Omental fat pad (tissue), 3 donors: ENCODE measurements at regions not wholly inside any gene's neighbourhood (a gene's known extent, or its start where the extent isn't known, plus 50 kb on each side); places are given as distances from the start of the nearest gene placed in this dataset.

Experiments used
- ATAC-seq: fragments of 150-250 bp; one replicate; pipeline ENCODE4 v1.9.1; 2016; ENCODE audit warnings: mild to moderate bottlenecking, moderate library complexity; ENCODE audit not compliant: low FRiP score
- DNase-seq: peaks from one replicate; pipeline ENCODE4 v3.0.0-alpha.2; 2019; ENCODE audit warnings: low spot score
- CTCF ChIP-seq, 3 donors: fragments of 450-650 bp; IDR thresholded peaks; one replicate each; pipeline ENCODE4 v1.5.1; 2016 to 2017; ENCODE audit warnings: antibody characterized with exemption in 3 of 3, mild to moderate bottlenecking in 3 of 3, moderate library complexity in 2 of 3

GRCh38 chr1:80445033-80445432, 1355.7 kb upstream of the ADGRL2 start:
- no peak for TF ChIP-seq CTCF (IDR thresholded peaks at IDR 0.05)
- ATAC-seq (no peak), DNase-seq (no peak)

GRCh38 chr1:80444171-80444570, 1356.6 kb upstream of the ADGRL2 start:
- ATAC-seq (no peak), DNase-seq (no peak)
- TF ChIP-seq CTCF (IDR thresholded peaks at IDR 0.05) = no peak

- no peak for TF ChIP-seq CTCF (IDR thresholded peaks at IDR 0.05)
- ATAC-seq = no peak
- no peak for DNase-seq
These were observed 1359.1 kb upstream of the ADGRL2 start for GRCh38 chr1:80441664-80442063.

DNA sequence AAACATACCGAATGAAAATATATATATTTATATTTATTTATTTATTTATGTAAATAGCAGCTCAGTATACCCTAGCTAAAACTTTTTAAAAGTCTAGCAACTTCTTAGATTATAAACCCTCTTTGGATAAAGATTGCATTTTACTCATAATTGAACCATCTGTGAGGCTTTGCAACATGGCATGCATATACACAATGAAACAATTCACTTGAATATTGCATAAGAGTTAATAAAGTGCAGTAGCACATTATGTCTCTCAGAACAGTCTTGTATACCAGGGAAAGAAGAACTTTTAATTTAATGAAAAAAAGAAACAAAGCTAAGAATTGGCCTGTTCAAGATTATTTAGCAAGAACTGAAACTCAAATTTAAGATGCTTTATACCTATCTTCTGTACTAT, 1363.9 kb upstream of the ADGRL2 start:
- no peak for DNase-seq
- no peak for ATAC-seq
- no peak for TF ChIP-seq CTCF (IDR thresholded peaks at IDR 0.05)

DNA sequence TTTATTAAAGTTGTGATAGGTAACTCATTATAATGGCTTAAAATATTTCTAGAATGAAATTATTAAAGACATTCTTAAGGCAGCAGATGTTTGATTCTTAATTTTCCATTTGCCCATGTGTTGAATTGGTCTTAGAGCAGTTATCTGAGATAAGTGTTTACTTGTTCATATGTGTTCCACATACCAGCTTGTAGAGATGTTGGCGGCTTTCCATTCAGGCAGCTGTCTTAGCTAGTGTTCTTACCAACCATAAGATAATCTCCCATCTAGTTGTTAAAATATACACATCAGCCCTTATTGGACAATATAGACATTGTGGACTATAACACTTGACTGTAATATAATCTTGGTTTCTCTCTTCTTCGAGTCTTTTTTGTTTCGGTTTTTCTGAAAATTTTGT, 1372.9 kb upstream of the ADGRL2 start:
- ATAC-seq (no peak), DNase-seq (no peak)
- no peak for TF ChIP-seq CTCF (IDR thresholded peaks at IDR 0.05)

GRCh38 chr1:80424249-80424648, 1376.5 kb upstream of the ADGRL2 start:
- DNase-seq = no peak
- TF ChIP-seq CTCF (IDR thresholded peaks at IDR 0.05) = no peak
- no peak for ATAC-seq

DNA sequence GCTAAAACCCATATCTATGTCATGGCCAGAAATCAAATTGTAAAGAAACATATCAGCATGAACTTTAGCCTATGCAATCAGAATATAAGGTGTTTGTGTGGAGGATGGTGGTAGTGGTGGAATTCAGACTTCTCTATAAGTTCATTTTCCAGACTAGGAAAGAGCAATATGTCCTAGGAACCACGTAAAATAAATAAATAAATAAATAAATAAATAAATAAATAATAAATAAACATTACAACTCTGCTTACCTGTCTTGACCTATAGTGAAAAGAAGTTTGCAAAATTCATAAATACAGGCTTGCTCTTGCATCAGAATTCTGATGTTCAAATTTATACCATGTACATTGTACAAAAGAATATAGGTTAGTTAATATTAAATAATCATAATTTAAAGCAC, 1382.6 kb upstream of the ADGRL2 start:
- no peak for DNase-seq
- no peak for ATAC-seq
- no peak for TF ChIP-seq CTCF (IDR thresholded peaks at IDR 0.05)
